KMS-11 (cell line): ENCODE measurements at regions not wholly inside any gene's neighbourhood (a gene's known extent, or its start where the extent isn't known, plus 50 kb on each side); places are given as distances from the start of the nearest gene placed in this dataset.

ENCODE experiments used
- H2AFZ ChIP-seq: fragments of 200-600 bp; sonication (generic); 2 replicates; pipeline ENCODE4 v1.6.1; 2016; ENCODE audit warnings: antibody characterized with exemption, mixed run types, low read depth
- H3K27ac ChIP-seq: fragments of 200-600 bp; sonication (generic); 2 replicates; pipeline ENCODE4 v1.6.1; 2016; ENCODE audit warnings: mild to moderate bottlenecking, mixed run types
- H3K27me3 ChIP-seq: fragments of 200-600 bp; sonication (generic); 2 replicates; pipeline ENCODE4 v1.6.1; 2017; ENCODE audit warnings: mild to moderate bottlenecking, low read depth, mixed run types, moderate library complexity; ENCODE audit not compliant: insufficient read depth
- H3K36me3 ChIP-seq: fragments of 200-600 bp; sonication (generic); 2 replicates; pipeline ENCODE4 v1.6.1; 2017; ENCODE audit warnings: mild to moderate bottlenecking, mixed run types; ENCODE audit not compliant: insufficient read depth
- H3K4me1 ChIP-seq: fragments of 200-600 bp; sonication (generic); 2 replicates; pipeline ENCODE4 v1.6.1; 2016; ENCODE audit warnings: mild to moderate bottlenecking, low read depth, mixed run types; ENCODE audit not compliant: poor library complexity, severe bottlenecking
- H3K4me2 ChIP-seq: fragments of 200-600 bp; sonication (generic); 2 replicates; pipeline ENCODE4 v1.7.0; 2016; ENCODE audit warnings: mild to moderate bottlenecking, mixed run types
- H3K4me3 ChIP-seq: fragments of 200-600 bp; sonication (generic); IDR thresholded peaks from 2 replicates; pipeline ENCODE4 v1.6.1; 2017; ENCODE audit warnings: low read depth, low read length, mixed read lengths; ENCODE audit not compliant: insufficient read depth
- H3K79me2 ChIP-seq: fragments of 200-600 bp; sonication (generic); 2 replicates; pipeline ENCODE4 v1.6.1; 2016; ENCODE audit warnings: low read depth, mixed run types; ENCODE audit not compliant: insufficient read depth
- H3K9ac ChIP-seq: fragments of 200-600 bp; sonication (generic); 2 replicates; pipeline ENCODE4 v1.6.1; 2016; ENCODE audit warnings: mild to moderate bottlenecking, mixed run types
- H4K20me1 ChIP-seq: fragments of 200-600 bp; sonication (generic); 2 replicates; pipeline ENCODE4 v1.6.1; 2016; ENCODE audit warnings: mild to moderate bottlenecking, mixed run types; ENCODE audit not compliant: insufficient read depth
- TF ChIP-seq, protein P1 (sequence below): fragments of 200-600 bp; sonication (generic); conservative IDR thresholded peaks from 2 replicates; pipeline ENCODE4 v1.6.1; 2017; ENCODE audit warnings: low read depth, mild to moderate bottlenecking, antibody characterized with exemption, low read length, moderate library complexity, mixed read lengths

DNA sequence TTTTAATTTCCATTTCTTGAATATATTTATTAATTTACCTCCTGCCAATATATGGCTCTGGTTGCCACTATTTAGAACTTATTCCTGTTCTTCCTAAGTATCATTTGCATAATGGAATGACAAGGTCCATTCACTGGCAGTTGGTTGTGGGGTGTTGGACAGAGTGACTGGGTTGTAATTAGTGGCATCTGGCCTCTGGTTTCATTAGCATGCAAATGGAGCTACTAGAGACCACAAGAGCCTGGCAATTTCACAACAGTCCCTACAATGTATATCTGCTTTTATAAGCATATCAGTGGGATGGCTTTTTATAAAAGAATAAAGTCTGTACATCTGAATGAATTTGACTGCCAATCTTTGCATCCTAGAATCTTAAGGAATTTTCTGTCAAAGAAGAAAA lies 1030.9 kb upstream of the CDH8 start:
- no peaks in the 10 kb centered on the region for H4K20me1 ChIP-seq
- H3K9ac ChIP-seq: no peak overlapping the region
- no peak overlapping the region for H3K4me2 ChIP-seq
- no peaks in the 10 kb centered on the region for H3K4me1 ChIP-seq
- no peak overlapping the region for H3K4me3 ChIP-seq
- no peaks in the 10 kb centered on the region for H3K79me2 ChIP-seq
- no peaks in the 10 kb centered on the region for H3K36me3 ChIP-seq
- H2AFZ ChIP-seq: no peak overlapping the region
- TF ChIP-seq, protein P1, sequence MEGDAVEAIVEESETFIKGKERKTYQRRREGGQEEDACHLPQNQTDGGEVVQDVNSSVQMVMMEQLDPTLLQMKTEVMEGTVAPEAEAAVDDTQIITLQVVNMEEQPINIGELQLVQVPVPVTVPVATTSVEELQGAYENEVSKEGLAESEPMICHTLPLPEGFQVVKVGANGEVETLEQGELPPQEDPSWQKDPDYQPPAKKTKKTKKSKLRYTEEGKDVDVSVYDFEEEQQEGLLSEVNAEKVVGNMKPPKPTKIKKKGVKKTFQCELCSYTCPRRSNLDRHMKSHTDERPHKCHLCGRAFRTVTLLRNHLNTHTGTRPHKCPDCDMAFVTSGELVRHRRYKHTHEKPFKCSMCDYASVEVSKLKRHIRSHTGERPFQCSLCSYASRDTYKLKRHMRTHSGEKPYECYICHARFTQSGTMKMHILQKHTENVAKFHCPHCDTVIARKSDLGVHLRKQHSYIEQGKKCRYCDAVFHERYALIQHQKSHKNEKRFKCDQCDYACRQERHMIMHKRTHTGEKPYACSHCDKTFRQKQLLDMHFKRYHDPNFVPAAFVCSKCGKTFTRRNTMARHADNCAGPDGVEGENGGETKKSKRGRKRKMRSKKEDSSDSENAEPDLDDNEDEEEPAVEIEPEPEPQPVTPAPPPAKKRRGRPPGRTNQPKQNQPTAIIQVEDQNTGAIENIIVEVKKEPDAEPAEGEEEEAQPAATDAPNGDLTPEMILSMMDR: no peak
- no peak overlapping the region for H3K27ac ChIP-seq
- no peaks in the 10 kb centered on the region for H3K27me3 ChIP-seq

- Histone ChIP-seq H4K20me1 (no peaks in the 10 kb centered on the region), H3K36me3 (no peaks in the 10 kb centered on the region), H2AFZ (no peak overlapping the region), H3K4me2 (no peak overlapping the region), H3K4me3 (no peak overlapping the region), H3K4me1 (no peaks in the 10 kb centered on the region), H3K79me2 (no peaks in the 10 kb centered on the region), H3K27ac (no peak overlapping the region), H3K27me3 (no peaks in the 10 kb centered on the region), H3K9ac (no peak overlapping the region)
- TF ChIP-seq, protein P1: no peak
Measured at GRCh38 chr16:63066552-63066951, 1030.3 kb upstream of the CDH8 start.

DNA sequence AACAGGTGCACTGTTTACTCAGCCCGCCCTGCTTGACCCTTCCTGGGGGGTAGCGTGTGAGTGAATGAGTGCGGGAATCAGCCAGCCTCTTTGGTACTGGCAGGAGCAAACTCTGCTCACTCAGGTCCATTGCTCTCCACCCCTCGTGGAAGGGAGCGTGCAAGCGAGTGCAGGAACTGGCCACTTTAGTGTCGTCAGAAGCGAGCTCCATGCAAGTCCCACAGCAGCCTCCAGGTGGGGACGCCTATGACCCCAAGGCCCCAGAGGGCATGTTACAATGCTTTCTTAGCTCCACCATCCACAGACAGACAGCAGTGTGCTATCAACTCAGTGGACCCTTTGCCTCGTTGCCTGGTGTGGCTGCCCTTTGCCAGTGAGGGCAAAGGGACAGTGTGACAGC lies 1025.1 kb upstream of the CDH8 start:
- Histone ChIP-seq H3K4me1 (no peaks in the 10 kb centered on the region), H3K4me3 (no peak overlapping the region), H2AFZ (no peak overlapping the region), H3K4me2 (no peak overlapping the region), H3K27ac (no peak overlapping the region), H3K27me3 (no peaks in the 10 kb centered on the region), H4K20me1 (no peaks in the 10 kb centered on the region), H3K36me3 (no peaks in the 10 kb centered on the region), H3K9ac (no peak overlapping the region), H3K79me2 (no peaks in the 10 kb centered on the region)
- TF ChIP-seq, protein P1: no peak

DNA sequence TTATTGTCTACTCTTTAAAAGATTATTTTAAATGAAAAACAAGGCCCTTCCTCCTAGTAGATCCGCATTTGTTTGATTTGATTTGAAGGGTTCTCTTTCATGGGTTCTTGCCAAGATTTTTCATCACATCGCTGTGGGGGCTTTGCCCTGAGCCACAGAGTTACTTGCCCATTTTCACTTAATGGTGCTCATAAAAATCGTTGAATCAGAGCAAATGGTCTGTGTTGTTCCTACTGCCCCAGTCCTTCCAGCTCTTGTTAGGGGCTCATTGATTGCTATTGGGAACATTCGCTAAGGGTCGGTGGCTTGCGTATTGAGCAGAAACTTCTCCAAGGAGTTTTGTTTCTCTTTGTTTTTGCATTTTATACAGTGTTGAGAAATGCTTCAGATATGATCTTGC lies 1023.4 kb upstream of the CDH8 start:
- TF ChIP-seq, protein P1: no peak
- Histone ChIP-seq H3K79me2 (no peaks in the 10 kb centered on the region), H3K9ac (no peak overlapping the region), H3K36me3 (no peaks in the 10 kb centered on the region), H3K4me1 (no peaks in the 10 kb centered on the region), H4K20me1 (no peaks in the 10 kb centered on the region), H3K27ac (no peak overlapping the region), H3K27me3 (no peaks in the 10 kb centered on the region), H2AFZ (no peak overlapping the region), H3K4me3 (no peak overlapping the region), H3K4me2 (no peak overlapping the region)

DNA sequence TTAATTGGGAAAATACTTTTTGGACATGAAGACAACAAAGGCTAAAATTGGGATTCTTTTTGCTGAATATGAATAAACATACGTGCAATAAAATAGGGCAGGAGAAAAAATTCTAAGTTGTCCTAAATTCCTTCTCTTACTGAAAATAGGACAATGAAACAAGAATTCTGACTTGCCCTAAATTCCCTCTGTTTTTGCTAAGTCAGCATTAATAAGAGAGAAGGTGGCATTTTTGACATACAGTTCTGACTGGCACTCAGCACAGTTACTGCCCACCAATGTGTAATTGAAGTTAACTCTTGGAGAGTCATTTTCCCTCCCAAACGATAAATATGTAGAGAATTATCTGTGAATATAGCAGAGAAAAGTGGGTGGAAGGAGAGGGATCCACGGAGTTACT lies 1021.1 kb upstream of the CDH8 start:
- H3K4me1 ChIP-seq: no peaks in the 10 kb centered on the region
- H3K36me3 ChIP-seq: no peaks in the 10 kb centered on the region
- H3K79me2 ChIP-seq: no peaks in the 10 kb centered on the region
- no peak overlapping the region for H3K27ac ChIP-seq
- TF ChIP-seq, protein P1: no peak
- no peaks in the 10 kb centered on the region for H3K27me3 ChIP-seq
- H3K4me3 ChIP-seq: no peak overlapping the region
- no peak overlapping the region for H3K4me2 ChIP-seq
- no peak overlapping the region for H3K9ac ChIP-seq
- H4K20me1 ChIP-seq: no peaks in the 10 kb centered on the region
- no peak overlapping the region for H2AFZ ChIP-seq
